KBM-7 (cell line): ENCODE measurements at regions not wholly inside any gene's neighbourhood (a gene's known extent, or its start where the extent isn't known, plus 50 kb on each side); places are given as distances from the start of the nearest gene placed in this dataset.
A peak's percentile ranks its signal among the peaks of the same experiment; 100 is the strongest.
"Not testable (repeated sequence)": the region's sequence is repeated elsewhere in the genome, so short reads cannot be mapped to it uniquely, and the experiment has no call there.

Experiments
- DNase-seq: peaks from one replicate; pipeline ENCODE4 v3.0.0-alpha.2; 2015
- in situ Hi-C: fragments of 300-500 bp; cut with MboI; formaldehyde crosslinking; loops from 2 replicates; pipeline ENCODE4 v1.14.3; 2020; ENCODE audit warnings: low sequenced_read_pairs, low pct_unique_long_range_greater_than_20kb, mixed read lengths

DNA sequence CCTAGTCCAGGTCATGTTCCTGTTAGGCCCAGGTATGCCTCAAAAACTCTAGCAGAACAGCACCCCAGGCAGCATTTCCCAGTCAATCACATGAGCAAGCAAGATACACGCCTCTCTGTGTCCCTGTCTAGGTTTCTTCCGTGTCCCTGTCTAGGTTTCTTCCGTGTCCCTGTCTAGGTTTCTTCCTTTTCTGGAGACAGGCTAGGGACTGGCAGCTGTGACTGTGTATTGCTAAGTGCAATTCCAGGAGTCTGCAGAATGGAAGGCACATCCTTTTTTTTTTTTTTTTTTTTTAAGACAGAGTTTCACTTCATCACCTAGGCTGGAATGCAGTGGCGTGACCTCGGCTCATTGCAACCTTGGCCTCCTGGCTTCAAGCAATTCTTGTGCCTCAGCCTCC is 77.6 kb downstream of the SETD4 start:
- in situ Hi-C loops = no loop called here
- no peak for DNase-seq

- no peak for DNase-seq
- in situ Hi-C loops = no loop called here
Measured at GRCh38 chr21:35981514-35982070, 78.7 kb downstream of the SETD4 start.

- in situ Hi-C loops = no loop called here
- DNase-seq = no peak
Measured at GRCh38 chr21:35980821-35981220, 79.5 kb downstream of the SETD4 start.

DNA sequence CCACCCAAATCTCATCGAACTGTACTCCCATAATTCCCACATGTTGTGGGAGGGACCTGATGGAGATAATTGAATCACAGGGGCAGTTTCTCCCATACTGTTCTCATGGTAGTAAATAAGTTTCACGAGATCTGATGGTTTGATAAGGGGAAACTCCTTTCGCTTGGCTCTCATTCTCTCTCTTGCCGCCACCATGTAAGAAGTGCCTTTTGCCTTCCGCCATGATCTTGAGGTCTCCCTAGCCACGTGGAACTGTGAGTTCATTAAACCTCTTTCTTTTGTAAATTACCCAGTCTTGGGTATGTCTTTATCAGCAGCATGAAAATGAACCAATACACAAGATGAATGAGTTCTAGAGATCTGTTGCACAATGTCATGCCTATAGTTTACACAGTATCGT is 82.5 kb downstream of the SETD4 start:
- DNase-seq, in situ Hi-C loops: not testable (repeated sequence)

DNA sequence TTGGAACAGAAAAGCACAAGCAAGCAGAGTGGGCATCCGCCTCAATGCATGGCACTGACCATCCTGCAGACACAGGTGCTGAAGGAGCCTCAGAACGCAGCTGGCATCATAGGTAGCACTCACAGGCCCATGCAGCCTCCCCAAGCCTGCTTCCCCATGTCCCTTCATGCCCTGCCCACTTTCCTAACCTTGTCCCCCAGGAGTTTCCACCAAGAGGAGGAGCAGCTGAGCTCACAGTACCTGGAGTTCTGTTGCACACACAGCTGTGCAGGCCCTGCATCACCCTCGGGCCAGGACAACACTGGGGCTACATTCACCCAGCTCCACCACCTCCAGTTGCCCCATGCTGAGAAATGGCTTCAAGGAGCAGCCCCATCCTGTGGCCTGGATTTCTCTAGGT is 83.4 kb downstream of the SETD4 start:
- in situ Hi-C loops = no loop called here
- no peak for DNase-seq

DNA sequence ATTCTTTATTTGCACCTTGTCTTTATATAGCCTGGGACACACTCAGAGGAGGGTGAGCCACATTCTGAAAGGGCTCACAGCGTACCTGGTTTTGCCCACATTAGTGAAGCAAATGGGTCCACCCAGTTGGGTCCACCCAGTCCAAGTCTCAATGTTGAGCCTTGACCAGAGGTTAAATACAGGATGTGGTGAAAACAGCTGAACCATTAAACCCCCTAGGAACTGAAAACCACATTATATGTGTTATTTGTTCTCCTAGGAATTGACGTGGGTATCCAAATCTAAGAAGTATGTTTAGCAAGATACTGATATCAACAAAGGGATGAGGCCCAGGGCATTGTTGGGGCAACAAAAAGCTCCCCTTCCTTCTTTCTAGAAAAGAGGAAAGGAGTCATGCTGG is 83.8 kb downstream of the SETD4 start:
- in situ Hi-C loops = no loop called here
- no peak for DNase-seq

DNA sequence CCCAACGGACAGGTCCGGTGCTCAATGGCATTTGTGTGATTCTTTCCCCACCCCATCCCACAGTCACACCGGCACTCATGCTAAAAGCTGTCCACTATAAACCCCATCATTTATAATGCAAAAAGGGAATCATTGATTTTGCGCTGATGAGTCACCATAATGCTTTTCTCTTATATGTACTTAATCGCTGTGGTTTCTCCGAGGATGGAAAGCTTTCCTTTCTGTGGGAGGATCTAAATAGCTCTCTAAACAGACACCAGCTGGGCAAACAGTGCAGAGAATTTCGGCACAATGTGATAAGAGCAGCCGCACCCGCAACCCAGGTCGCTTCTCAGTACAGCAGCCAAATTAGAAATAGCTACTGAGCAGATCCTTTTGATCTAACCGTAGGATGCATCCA is 85.6 kb downstream of the SETD4 start:
- in situ Hi-C loops = no loop called here
- no peak for DNase-seq

DNA sequence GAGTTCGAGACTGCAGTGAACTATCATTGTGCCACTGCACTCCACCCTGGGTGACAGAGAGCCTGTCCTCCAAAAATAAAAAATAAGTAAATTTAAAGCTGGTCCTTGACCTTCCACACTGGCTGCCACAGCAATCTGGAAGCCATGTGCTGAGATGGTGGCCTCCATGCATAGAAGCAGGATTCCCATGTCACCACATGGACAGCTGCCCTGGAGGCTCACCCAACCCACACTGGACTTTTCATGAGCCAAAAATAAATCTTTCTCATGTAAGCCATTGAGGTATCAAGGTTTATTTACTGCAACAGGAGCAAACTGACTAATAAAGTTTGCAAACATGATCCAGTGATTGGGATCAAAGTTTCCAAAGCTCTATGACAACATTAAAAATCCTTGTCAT is 88.5 kb downstream of the SETD4 start:
- in situ Hi-C loops = no loop called here
- no peak for DNase-seq

GRCh38 chr21:35969281-35969680 is 91.0 kb downstream of the SETD4 start:
- in situ Hi-C loops = no loop called here
- DNase-seq = no peak

DNA sequence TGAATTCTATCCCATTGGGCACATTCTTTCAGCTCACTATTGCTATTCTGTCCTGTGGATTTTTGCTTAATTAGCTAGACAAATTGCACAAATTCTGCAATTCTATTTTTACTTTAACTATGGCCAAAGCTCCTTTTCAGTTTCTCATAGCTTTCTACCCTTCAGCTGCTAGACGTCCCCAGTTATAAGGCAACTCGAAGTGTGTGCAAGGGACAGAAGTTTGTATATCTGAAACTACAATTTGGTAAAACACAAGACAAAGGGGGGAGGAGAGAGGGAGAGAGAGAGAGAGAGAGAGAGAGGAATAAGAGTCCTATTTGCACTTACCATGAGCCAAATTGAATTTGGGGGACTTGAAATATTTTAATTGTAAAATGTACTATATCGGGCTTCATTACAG is 91.8 kb downstream of the SETD4 start:
- in situ Hi-C loops = no loop called here
- DNase-seq = no peak

GRCh38 chr21:35965699-35966098 is 94.6 kb downstream of the SETD4 start:
- no peak for DNase-seq
- in situ Hi-C loops = no loop called here

GRCh38 chr21:35963920-35964451 is 96.3 kb downstream of the SETD4 start:
- peak; percentile 79 for DNase-seq

GRCh38 chr21:35962917-35963316 is 97.4 kb downstream of the SETD4 start:
- in situ Hi-C loops = no loop called here

More at GRCh38 chr21:35963920-35964451, 96.3 kb downstream of the SETD4 start:
- in situ Hi-C loops = no loop called here

GRCh38 chr21:35954066-35954465 is 106.3 kb downstream of the SETD4 start:
- no peak for DNase-seq
- in situ Hi-C loops = no loop called here

More at GRCh38 chr21:35962917-35963316, 97.4 kb downstream of the SETD4 start:
- DNase-seq = no peak

DNA sequence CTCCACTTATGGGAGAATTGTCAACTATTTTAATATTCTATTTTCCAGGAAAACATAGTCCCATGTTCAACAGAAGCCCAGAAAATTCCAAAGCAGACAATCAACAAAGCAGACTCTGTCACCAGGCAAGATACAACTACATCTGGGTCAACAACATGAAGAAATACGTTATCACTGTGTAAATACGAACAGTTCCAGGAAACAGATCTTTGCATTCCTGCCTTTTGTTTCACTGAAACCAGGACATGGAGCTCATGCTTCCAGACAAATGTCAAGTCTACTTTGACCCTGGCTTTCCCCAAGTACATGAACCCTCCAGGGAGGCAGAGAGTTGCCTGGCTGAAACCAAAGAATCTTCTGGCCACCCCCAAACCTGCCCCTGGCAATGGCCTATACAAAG is 106.7 kb downstream of the SETD4 start:
- in situ Hi-C loops = no loop called here
- DNase-seq = no peak

GRCh38 chr21:35952651-35953340 is 107.5 kb downstream of the SETD4 start:
- DNase-seq = no peak

DNA sequence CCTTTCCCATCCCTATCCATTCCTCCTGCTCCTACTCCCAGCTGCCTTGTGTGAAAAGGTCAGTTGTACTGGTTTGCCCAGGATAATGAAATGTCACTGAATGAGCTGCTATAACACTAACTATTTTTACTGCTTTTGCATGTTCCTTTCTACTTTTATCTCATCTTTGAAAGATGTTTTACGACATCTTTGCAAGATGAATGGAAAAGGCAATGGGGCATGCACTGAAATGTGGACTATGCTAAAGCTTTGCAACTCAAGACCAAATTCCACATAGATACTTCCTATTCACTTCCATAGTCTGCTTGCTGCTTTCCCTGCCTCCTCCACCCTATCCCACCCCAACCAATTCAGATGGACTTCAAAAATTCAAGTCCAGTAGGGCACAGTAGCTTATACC is 111.3 kb downstream of the SETD4 start:
- in situ Hi-C loops = no loop called here
- no peak for DNase-seq

More at GRCh38 chr21:35952651-35953340, 107.5 kb downstream of the SETD4 start:
- in situ Hi-C loops = no loop called here

- in situ Hi-C loops = no loop called here
- DNase-seq = no peak
Measured at GRCh38 chr21:35945089-35945671, 115.1 kb downstream of the SETD4 start.

DNA sequence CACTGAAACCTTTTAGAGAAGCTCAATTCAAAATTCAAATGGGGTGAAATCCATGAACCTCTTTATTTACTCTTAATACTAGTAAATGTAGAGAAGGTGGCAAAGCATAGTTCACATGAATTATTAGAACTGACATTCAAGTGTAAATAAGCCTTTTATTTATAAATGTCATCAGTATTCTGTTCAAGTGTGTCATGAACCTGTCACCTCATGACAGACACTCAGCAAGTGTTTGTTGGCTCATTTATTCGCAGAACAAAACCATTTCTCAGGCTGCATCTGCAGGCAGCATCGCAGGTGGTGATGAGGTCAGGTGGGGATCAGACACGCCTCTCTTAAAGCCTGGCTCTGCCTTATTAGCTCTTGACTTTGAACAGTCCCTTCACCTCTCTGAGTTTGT is 116.6 kb downstream of the SETD4 start:
- no peak for DNase-seq
- in situ Hi-C loops = no loop called here
